HepG2 (cell line): ENCODE measurements at regions not wholly inside any gene's neighbourhood (a gene's known extent, or its start where the extent isn't known, plus 50 kb on each side); places are given as distances from the start of the nearest gene placed in this dataset.

Source experiments
- ATAC-seq: fragments of 200-7000 bp; cut with Tn5 transposase; 3 replicates; pipeline ENCODE4 v1.9.1; 2020; ENCODE audit warnings: mild to moderate bottlenecking, moderate library complexity
- BruUV-seq: library from RNA; stranded (reverse); fragments of 400-500 nt; replicated peaks from 2 replicates; lab custom pipeline; 2021; lab: Mats Ljungman, UMichigan
- CTCF ChIA-PET: fragments of 300-600 bp; formaldehyde crosslinking; extraction: SDS; loops from one replicate; lab custom pipeline; 2021; ENCODE audit warnings: low total read pairs, inconsistent platforms, low intra/inter-chr PET ratio; lab: Yijun Ruan, JAX
- POLR2A ChIA-PET: fragments of 350-600 bp; sonication (Branson Sonifier 250); formaldehyde crosslinking; loops from one replicate; lab custom pipeline; 2020; ENCODE audit warnings: antibody characterized with exemption, inconsistent platforms; lab: Yijun Ruan, JAX
- DNase-seq: peaks from one replicate; pipeline ENCODE4 v3.0.0-alpha.2; 2015; ENCODE audit warnings: low spot score
- FAIRE-seq: peaks from 3 replicates; lab custom pipeline; 2011; peaks lifted over from hg19 to GRCh38; lab: Jason Lieb, UNC
- H2AFZ ChIP-seq: one replicate; pipeline ENCODE4 v1.6.1; 2011; ENCODE audit warnings: low read length, inconsistent platforms
- H3K27ac ChIP-seq: fragments of 300-600 bp; 3 replicates; pipeline ENCODE4 v1.8.0; 2011; ENCODE audit warnings: mixed run types, mild to moderate bottlenecking, mixed read lengths, low read length, inconsistent platforms; ENCODE audit not compliant: insufficient read depth; ENCODE audit errors: extremely low read length
- H3K27me3 ChIP-seq, 2 experiments: fragments of 200-600 bp in 1 of 2; 2 replicates in 1 of 2; 3 replicates in 1 of 2; pipeline versions ENCODE4 v1.6.0 to v1.8.0; 2011; ENCODE audit warnings: low read length in 2 of 2, mild to moderate bottlenecking in 2 of 2, moderate library complexity in 2 of 2, inconsistent platforms in 1 of 2; ENCODE audit not compliant: insufficient read depth in 2 of 2, control insufficient read depth in 1 of 2
- H3K36me3 ChIP-seq, 2 experiments: fragments of 200-600 bp in 1 of 2; replicated peaks in 1 of 2; 2 replicates in 1 of 2; 3 replicates in 1 of 2; pipeline versions ENCODE4 v1.5.1 to v1.8.0; 2011; ENCODE audit warnings: low read length in 2 of 2, inconsistent platforms in 1 of 2; ENCODE audit not compliant: insufficient read depth in 2 of 2, control insufficient read depth in 1 of 2
- H3K4me1 ChIP-seq: 2 replicates; pipeline ENCODE4 v1.5.1; 2012; ENCODE audit warnings: low read length, inconsistent platforms; ENCODE audit not compliant: insufficient read depth
- H3K4me2 ChIP-seq: 2 replicates; pipeline ENCODE4 v1.6.0; 2011; ENCODE audit warnings: low read depth, low read length, inconsistent platforms
- H3K4me3 ChIP-seq, 3 experiments: fragments of 200-600 bp in 1 of 3; sonication (generic), shearing (Covaris generic) in 1 of 3; replicated peaks in 1 of 3; 2 replicates each; pipeline ENCODE4 v1.5.1; 2011 to 2016; ENCODE audit warnings: low read length in 3 of 3, inconsistent platforms in 2 of 3, low read depth in 2 of 3, mild to moderate bottlenecking in 2 of 3, control low read depth in 1 of 3, mixed read lengths in 1 of 3; ENCODE audit not compliant: insufficient read depth in 1 of 3
- H3K79me2 ChIP-seq: one replicate; pipeline ENCODE4 v1.6.1; 2011; ENCODE audit warnings: low read length, inconsistent platforms; ENCODE audit not compliant: insufficient read depth
- H3K9ac ChIP-seq: 2 replicates; pipeline ENCODE4 v1.6.0; 2011; ENCODE audit warnings: mild to moderate bottlenecking, low read depth, low read length, inconsistent platforms; ENCODE audit not compliant: insufficient read depth
- H3K9me3 ChIP-seq: 2 replicates; pipeline ENCODE4 v1.5.1; 2012; ENCODE audit warnings: mild to moderate bottlenecking, low read length
- H4K20me1 ChIP-seq: 2 replicates; pipeline ENCODE4 v1.6.0; 2011; ENCODE audit warnings: inconsistent platforms, mild to moderate bottlenecking, low read length, moderate library complexity; ENCODE audit not compliant: insufficient read depth
- ATF3 ChIP-seq: sonication (generic); formaldehyde crosslinking; IDR thresholded peaks from 2 replicates; pipeline ENCODE4 v1.4.0; 2020; ENCODE audit warnings: missing genetic modification reagents
- CREM ChIP-seq, 2 experiments: sonication (generic) in 1 of 2; formaldehyde crosslinking in 1 of 2; IDR thresholded peaks; 2 replicates each; pipeline versions ENCODE4 v1.4.0 to v1.6.1; 2016 to 2020; ENCODE audit warnings: antibody characterized with exemption in 1 of 2, mild to moderate bottlenecking in 1 of 2, missing genetic modification reagents in 1 of 2
- DRAP1 ChIP-seq: IDR thresholded peaks from 2 replicates; pipeline ENCODE4 v1.6.1; 2016; ENCODE audit warnings: missing genetic modification reagents, missing compliant biosample characterization
- FOSL2 ChIP-seq: sonication (generic); formaldehyde crosslinking; IDR thresholded peaks from 2 replicates; pipeline ENCODE4 v1.4.0; 2020; ENCODE audit warnings: missing genetic modification reagents
- GLI4 ChIP-seq: sonication (generic); formaldehyde crosslinking; IDR thresholded peaks from 2 replicates; pipeline ENCODE4 v1.5.1; 2020; ENCODE audit warnings: missing genetic modification reagents, mild to moderate bottlenecking, moderate library complexity, borderline replicate concordance
- GRHL1 ChIP-seq: sonication (generic); formaldehyde crosslinking; conservative IDR thresholded peaks from 2 replicates; pipeline ENCODE4 v1.8.0; 2022; ENCODE audit warnings: missing genetic modification reagents
- GTF2F1 ChIP-seq: fragments of 150-350 bp; IDR thresholded peaks from 2 replicates; pipeline ENCODE4 v1.6.1; 2014; ENCODE audit warnings: low read length
- HHEX ChIP-seq: IDR thresholded peaks from 2 replicates; pipeline ENCODE4 v1.6.1; 2016; ENCODE audit warnings: control low read depth
- HNRNPLL ChIP-seq: fragments of 200-400 bp; formaldehyde crosslinking; IDR thresholded peaks from 2 replicates; pipeline ENCODE4 v1.6.1; 2017; ENCODE audit warnings: mild to moderate bottlenecking, low read depth, low read length; ENCODE audit not compliant: poor library complexity, severe bottlenecking
- IRF9 ChIP-seq: sonication (generic); formaldehyde crosslinking; IDR thresholded peaks from 2 replicates; pipeline ENCODE4 v1.8.0; 2022; ENCODE audit warnings: missing genetic modification reagents, mild to moderate bottlenecking, borderline replicate concordance
- JUN ChIP-seq: sonication (generic); formaldehyde crosslinking; IDR thresholded peaks from 2 replicates; pipeline ENCODE4 v1.4.0; 2020; ENCODE audit warnings: mild to moderate bottlenecking, missing genetic modification reagents
- RARA ChIP-seq: IDR thresholded peaks from 2 replicates; pipeline ENCODE4 v1.6.1; 2016; ENCODE audit warnings: missing genetic modification reagents, missing compliant biosample characterization
- SMARCC2 ChIP-seq: fragments of 450-650 bp; IDR thresholded peaks from 2 replicates; pipeline ENCODE4 v1.6.1; 2017; ENCODE audit warnings: antibody characterized with exemption, mild to moderate bottlenecking
- THAP11 ChIP-seq: IDR thresholded peaks from 2 replicates; pipeline ENCODE4 v1.6.1; 2016; ENCODE audit warnings: missing biosample characterization, missing genetic modification reagents
- ZFP41 ChIP-seq: sonication (generic); formaldehyde crosslinking; IDR thresholded peaks from 2 replicates; pipeline ENCODE4 v1.4.0; 2020; ENCODE audit warnings: mild to moderate bottlenecking, missing genetic modification reagents, borderline replicate concordance
- ZNF296 ChIP-seq: sonication (generic); formaldehyde crosslinking; conservative IDR thresholded peaks from 2 replicates; pipeline ENCODE4 v1.5.0; 2020; ENCODE audit warnings: mild to moderate bottlenecking, missing genetic modification reagents
- ZNF337 ChIP-seq: sonication (generic); formaldehyde crosslinking; IDR thresholded peaks from 2 replicates; pipeline ENCODE4 v1.5.1; 2020; ENCODE audit warnings: missing genetic modification reagents, low read depth, mild to moderate bottlenecking, borderline replicate concordance
- ZNF570 ChIP-seq: sonication (generic); formaldehyde crosslinking; IDR thresholded peaks from 2 replicates; pipeline ENCODE4 v1.4.0; 2020; ENCODE audit warnings: mild to moderate bottlenecking, missing genetic modification reagents, borderline replicate concordance
- ZNF746 ChIP-seq: sonication (generic); formaldehyde crosslinking; IDR thresholded peaks from 2 replicates; pipeline ENCODE4 v1.8.0; 2022; ENCODE audit warnings: mild to moderate bottlenecking, missing genetic modification reagents
- in situ Hi-C: cut with HindIII; loops from 2 replicates; pipeline ENCODE4 v1.10.0; 2017; ENCODE audit warnings: low pct_unique_long_range_greater_than_20kb; ENCODE audit not compliant: extremely low pct_ligation_motif_present
- intact Hi-C: fragments of 100-400 bp; cut with micrococcal nuclease; formaldehyde crosslinking; loops from one replicate; pipeline ENCODE4 v1.10.0; 2022; ENCODE audit not compliant: unreplicated experiment

- Histone ChIP-seq H2AFZ (no peak overlapping the region), H3K9ac (no peak overlapping the region), H3K79me2 (no peaks in the 10 kb centered on the region), H3K36me3 (no peaks in the 10 kb centered on the region), H3K4me3 (no peak overlapping the region), H3K4me1 (no peaks in the 10 kb centered on the region), H3K27me3 (no peaks in the 10 kb centered on the region), H4K20me1 (no peaks in the 10 kb centered on the region), H3K27ac (no peak overlapping the region), H3K4me2 (no peak overlapping the region), H3K9me3 (peaks cover 43% of the 10 kb centered on the region)
- in situ Hi-C loops: no loop called here
- TF ChIP-seq RARA (CRISPR knock-in tag): no peak
- TF ChIP-seq HHEX (CRISPR knock-in tag): no peak
- TF ChIP-seq GRHL1 (CRISPR knock-in tag): no peak
- TF ChIP-seq CREM (IDR thresholded peaks at IDR 0.05): no peak
- TF ChIP-seq CREM (CRISPR knock-in tag; IDR thresholded peaks at IDR 0.05): no peak
- no peak for TF ChIP-seq ZNF337 (CRISPR knock-in tag)
- TF ChIP-seq ZNF746: no peak
- no peak for TF ChIP-seq GLI4 (CRISPR knock-in tag)
- TF ChIP-seq THAP11: no peak
- TF ChIP-seq JUN (CRISPR knock-in tag): no peak
- no peak for TF ChIP-seq ZNF296 (CRISPR knock-in tag)
- no peak for TF ChIP-seq DRAP1 (CRISPR knock-in tag)
- no peak for TF ChIP-seq ZNF570 (CRISPR knock-in tag)
- no peak for TF ChIP-seq SMARCC2
- TF ChIP-seq GTF2F1: no peak
- TF ChIP-seq IRF9 (CRISPR knock-in tag): no peak
- no peak for TF ChIP-seq ATF3 (CRISPR knock-in tag)
- no peak for TF ChIP-seq FOSL2 (CRISPR knock-in tag)
- no peak for TF ChIP-seq ZFP41 (CRISPR knock-in tag)
- TF ChIP-seq HNRNPLL: no peak
- no peak for ATAC-seq
- intact Hi-C loops: no loop called here
- ChIA-PET POLR2A (no interaction called here), CTCF (no interaction called here)
- BruUV-seq: no TSS peak
- FAIRE-seq: no peak
- DNase-seq: no peak
Measured at GRCh38 chr13:38239874-38240273, 109.8 kb upstream of the UFM1 start.
